Testis (tissue), 2 donors: ENCODE measurements at regions not wholly inside any gene's neighbourhood (a gene's known extent, or its start where the extent isn't known, plus 50 kb on each side); places are given as distances from the start of the nearest gene placed in this dataset.

Source experiments
- DNase-seq: peaks from one replicate; pipeline ENCODE4 v3.0.0-alpha.2; 2019
- H3K27ac ChIP-seq, 2 donors: fragments of 200-600 bp; sonication (generic); one replicate each; pipeline ENCODE4 v1.5.1; 2019
- H3K27me3 ChIP-seq: fragments of 200-600 bp; sonication (generic); one replicate; pipeline ENCODE4 v1.5.1; 2019
- H3K36me3 ChIP-seq: fragments of 200-600 bp; sonication (generic); one replicate; pipeline ENCODE4 v1.5.1; 2017; ENCODE audit warnings: low read depth; ENCODE audit errors: missing control alignments
- H3K4me1 ChIP-seq: fragments of 200-600 bp; sonication (generic); one replicate; pipeline ENCODE4 v1.5.1; 2019
- H3K4me3 ChIP-seq, 2 donors: fragments of 200-600 bp; sonication (generic); one replicate each; pipeline ENCODE4 v1.5.1; 2017 to 2019
- H3K9me3 ChIP-seq: fragments of 200-600 bp; sonication (generic); one replicate; pipeline ENCODE4 v1.5.1; 2017
- CTCF ChIP-seq, 3 experiments: fragments of 450-650 bp in 2 of 3; fragments of 200-600 bp in 1 of 3; sonication (generic) in 1 of 3; IDR thresholded peaks; one replicate each; pipeline ENCODE4 v1.5.1; 2016 to 2019; ENCODE audit warnings: antibody characterized with exemption in 3 of 3, mild to moderate bottlenecking in 2 of 3, moderate library complexity in 1 of 3
- POLR2A ChIP-seq: fragments of 450-650 bp; IDR thresholded peaks from one replicate; pipeline ENCODE4 v1.6.1; 2017; ENCODE audit warnings: antibody characterized with exemption, mild to moderate bottlenecking, moderate library complexity
- WGBS, 2 donors: methylation state at CpG; one replicate each; pipeline ENCODE4 v1.1.5; 2018; 5-methylcytosine and 5-hydroxymethylcytosine counted together
- intact Hi-C: fragments of 100-400 bp; cut with DNase I; formaldehyde crosslinking; loops from one replicate; pipeline ENCODE4 v1.15.1; 2023; ENCODE audit warnings: low total_unique reads

GRCh38 chr20:57781901-57782300, 72.1 kb upstream of the PMEPA1 start:
- intact Hi-C loops = no loop called here
- H3K27me3 ChIP-seq = no peaks in the 10 kb centered on the region
- TF ChIP-seq POLR2A (no peak), CTCF (IDR thresholded peaks at IDR 0.05) (no peak)
- no peaks in the 10 kb centered on the region for H3K36me3 ChIP-seq
- no peak overlapping the region for H3K27ac ChIP-seq
- no peak for DNase-seq
- H3K4me3 ChIP-seq = no peak overlapping the region
- no peaks in the 10 kb centered on the region for H3K9me3 ChIP-seq
- WGBS, 2 donors = 87 to 99% methylated on average over 7 of the region's 7 CpGs
- no peaks in the 10 kb centered on the region for H3K4me1 ChIP-seq

GRCh38 chr20:57780906-57781305, 71.1 kb upstream of the PMEPA1 start:
- 90 to 92% methylated on average over 4 of the region's 4 CpGs for WGBS, 2 donors
- Histone ChIP-seq H3K27ac (no peak overlapping the region), H3K4me1 (no peaks in the 10 kb centered on the region), H3K4me3 (no peak overlapping the region), H3K9me3 (no peaks in the 10 kb centered on the region), H3K27me3 (no peaks in the 10 kb centered on the region), H3K36me3 (no peaks in the 10 kb centered on the region)
- TF ChIP-seq POLR2A (no peak), CTCF (IDR thresholded peaks at IDR 0.05) (no peak)
- intact Hi-C loops = no loop called here
- DNase-seq = no peak

GRCh38 chr20:57780398-57780797, 70.6 kb upstream of the PMEPA1 start:
- Histone ChIP-seq H3K4me3 (no peak overlapping the region), H3K27me3 (no peaks in the 10 kb centered on the region), H3K27ac (no peak overlapping the region), H3K9me3 (no peaks in the 10 kb centered on the region), H3K36me3 (no peaks in the 10 kb centered on the region), H3K4me1 (no peaks in the 10 kb centered on the region)
- DNase-seq = no peak
- no peak for TF ChIP-seq POLR2A
- no peak for TF ChIP-seq CTCF (IDR thresholded peaks at IDR 0.05)
- intact Hi-C loops = no loop called here
- 70 to 76% methylated on average over 5 of the region's 5 CpGs for WGBS, 2 donors

- H3K27me3 ChIP-seq = no peaks in the 10 kb centered on the region
- no peaks in the 10 kb centered on the region for H3K4me1 ChIP-seq
- TF ChIP-seq POLR2A = no peak
- no peak for TF ChIP-seq CTCF (IDR thresholded peaks at IDR 0.05)
- H3K9me3 ChIP-seq = no peaks in the 10 kb centered on the region
- intact Hi-C loops = no loop called here
- WGBS, 2 donors = 83 to 86% methylated on average over 9 of the region's 9 CpGs
- no peak for DNase-seq
- no peak overlapping the region for H3K4me3 ChIP-seq
- no peak overlapping the region for H3K27ac ChIP-seq
- no peaks in the 10 kb centered on the region for H3K36me3 ChIP-seq
Observed at GRCh38 chr20:57779401-57780003, 69.7 kb upstream of the PMEPA1 start.

DNA sequence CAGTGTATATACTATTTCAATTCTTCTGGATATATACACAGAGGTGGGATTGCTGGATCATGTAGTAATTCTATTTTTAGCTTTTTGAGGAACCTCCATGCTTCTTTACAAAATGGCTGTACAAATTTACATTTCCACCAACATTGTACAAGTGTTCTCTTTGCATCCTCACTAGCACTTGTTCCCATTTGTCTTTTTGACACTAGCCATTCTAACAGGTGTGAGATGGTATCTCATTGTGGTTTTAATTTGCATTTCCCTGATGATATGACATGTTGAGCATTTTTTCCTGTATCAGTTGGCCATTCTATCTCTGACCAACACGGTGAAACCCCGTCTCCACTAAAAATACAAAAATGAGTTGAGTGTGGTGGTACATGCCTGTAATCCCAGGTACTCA, 68.1 kb upstream of the PMEPA1 start:
- TF ChIP-seq CTCF (IDR thresholded peaks at IDR 0.05) (no peak), POLR2A (no peak)
- intact Hi-C loops = no loop called here
- H3K9me3 ChIP-seq = no peaks in the 10 kb centered on the region
- no peaks in the 10 kb centered on the region for H3K36me3 ChIP-seq
- H3K27ac ChIP-seq = no peak overlapping the region
- WGBS, 2 donors = 93 to 94% methylated on average over 2 of the region's 2 CpGs
- no peaks in the 10 kb centered on the region for H3K27me3 ChIP-seq
- H3K4me1 ChIP-seq = no peaks in the 10 kb centered on the region
- DNase-seq = no peak
- H3K4me3 ChIP-seq = no peak overlapping the region
